ENCODE measurements at regions not wholly inside any gene's neighbourhood (a gene's known extent, or its start where the extent isn't known, plus 50 kb on each side); places are given as distances from the start of the nearest gene placed in this dataset.

GRCh38 chr3:144636833-144637232, 665.2 kb downstream of the DIPK2A start:
- TF ChIP-seq CTCF (IDR thresholded peaks at IDR 0.05) (no peak), EP300 (IDR thresholded peaks at IDR 0.05) (no peak), POLR2AphosphoS5 (IDR thresholded peaks at IDR 0.05) (no peak)

All from sigmoid colon (tissue), 4 donors.